HCT116 (cell line): ENCODE measurements at regions not wholly inside any gene's neighbourhood (a gene's known extent, or its start where the extent isn't known, plus 50 kb on each side); places are given as distances from the start of the nearest gene placed in this dataset.

ENCODE experiments used
- ATAC-seq: fragments of 200-7000 bp; cut with Tn5 transposase; 2 replicates; pipeline ENCODE4 v1.9.1; 2020; ENCODE audit warnings: mild to moderate bottlenecking, moderate library complexity
- BruUV-seq: library from RNA; stranded (reverse); fragments of 400-500 nt; replicated peaks from 2 replicates; lab custom pipeline; 2021; lab: Mats Ljungman, UMichigan
- CTCF ChIA-PET: fragments of 300-600 bp; sonication (Branson Sonifier 250); formaldehyde crosslinking; loops from one replicate; lab custom pipeline; 2021; ENCODE audit warnings: antibody characterized with exemption; lab: Charles Lee
- POLR2A ChIA-PET: fragments of 300-600, 350-600 bp; sonication (Branson Sonifier 250); formaldehyde crosslinking; loops from one replicate; lab custom pipeline; 2021; ENCODE audit warnings: antibody characterized with exemption; lab: Charles Lee
- RAD21 ChIA-PET, 2 experiments: fragments of 300-600 bp; sonication (Branson Sonifier 250); formaldehyde crosslinking; loops; one replicate each; lab custom pipeline; 2023; ENCODE audit warnings: low total read pairs in 2 of 2; ENCODE audit not compliant: uncharacterized antibody in 2 of 2, unreplicated experiment in 2 of 2, low non-redundant PET in 1 of 2; lab: Charles Lee
- DNase-seq: peaks from one replicate; pipeline ENCODE4 v3.0.0-alpha.2; 2010; ENCODE audit warnings: low read depth, low spot score
- H2AFZ ChIP-seq: fragments of 200-600 bp; shearing (Covaris generic), sonication (generic); 2 replicates; pipeline ENCODE4 v1.6.1; 2017; ENCODE audit warnings: low read depth, mixed run types, mixed read lengths, antibody characterized with exemption, low read length; ENCODE audit not compliant: poor library complexity, severe bottlenecking
- H3K27ac ChIP-seq: 2 replicates; pipeline ENCODE4 v1.5.1; 2012; ENCODE audit warnings: low read depth, low read length
- H3K27me3 ChIP-seq: fragments of 200-600 bp; sonication (generic); 2 replicates; pipeline ENCODE4 v1.6.1; 2016; ENCODE audit warnings: mixed run types, low read length, mixed read lengths; ENCODE audit not compliant: insufficient read depth
- H3K36me3 ChIP-seq, 2 experiments: fragments of 200-500 bp in 1 of 2; fragments of 200-600 bp in 1 of 2; sonication (Bioruptor generic) in 1 of 2; sonication (generic) in 1 of 2; 2 replicates each; pipeline versions ENCODE4 v1.5.1 to v1.6.1; 2014 to 2016; ENCODE audit warnings: low read length in 2 of 2, inconsistent platforms in 1 of 2, mixed read lengths in 1 of 2, mixed run types in 1 of 2; ENCODE audit not compliant: insufficient read depth in 2 of 2, control insufficient read depth in 1 of 2
- H3K4me1 ChIP-seq, 2 experiments: fragments of 200-600 bp in 1 of 2; sonication (generic) in 1 of 2; 2 replicates each; pipeline versions ENCODE4 v1.5.1 to v1.6.1; 2012 to 2017; ENCODE audit warnings: low read length in 2 of 2, inconsistent platforms in 1 of 2, mild to moderate bottlenecking in 1 of 2, mixed read lengths in 1 of 2, mixed run types in 1 of 2, moderate library complexity in 1 of 2; ENCODE audit not compliant: insufficient read depth in 2 of 2, control insufficient read depth in 1 of 2
- H3K4me2 ChIP-seq: fragments of 200-600 bp; sonication (generic); 2 replicates; pipeline ENCODE4 v1.6.1; 2017; ENCODE audit warnings: mixed run types, low read length, mixed read lengths
- H3K4me3 ChIP-seq, 2 experiments: fragments of 200-600 bp in 1 of 2; sonication (generic) in 1 of 2; replicated peaks in 1 of 2; 2 replicates each; pipeline ENCODE4 v1.5.1; 2011 to 2016; ENCODE audit warnings: low read length in 2 of 2, control low read depth in 1 of 2, low read depth in 1 of 2, mild to moderate bottlenecking in 1 of 2, mixed read lengths in 1 of 2, mixed run types in 1 of 2
- H3K79me2 ChIP-seq: fragments of 200-600 bp; sonication (generic); 2 replicates; pipeline ENCODE4 v1.6.1; 2017; ENCODE audit warnings: mild to moderate bottlenecking, mixed run types, low read length, moderate library complexity, mixed read lengths; ENCODE audit not compliant: insufficient read depth
- H3K9ac ChIP-seq: fragments of 200-600 bp; sonication (generic); 2 replicates; pipeline ENCODE4 v1.6.1; 2016; ENCODE audit warnings: low read length, mixed read lengths
- H3K9me2 ChIP-seq: fragments of 200-600 bp; sonication (generic), shearing (Covaris generic); 2 replicates; pipeline ENCODE4 v1.6.1; 2017; ENCODE audit warnings: mixed run types, mild to moderate bottlenecking, moderate library complexity; ENCODE audit not compliant: insufficient read depth
- H3K9me3 ChIP-seq, 2 experiments: fragments of 200-500 bp in 1 of 2; fragments of 200-600 bp in 1 of 2; sonication (Bioruptor generic) in 1 of 2; sonication (generic) in 1 of 2; 2 replicates each; pipeline ENCODE4 v1.6.1; 2014 to 2017; ENCODE audit warnings: low read length in 2 of 2, mixed read lengths in 2 of 2, inconsistent platforms in 1 of 2, low read depth in 1 of 2, mild to moderate bottlenecking in 1 of 2, mixed run types in 1 of 2, moderate library complexity in 1 of 2; ENCODE audit not compliant: control insufficient read depth in 1 of 2, insufficient read depth in 1 of 2
- H4K20me1 ChIP-seq: fragments of 200-600 bp; sonication (generic), shearing (Covaris generic); 2 replicates; pipeline ENCODE4 v1.6.1; 2017; ENCODE audit warnings: mixed run types, mild to moderate bottlenecking, moderate library complexity; ENCODE audit not compliant: insufficient read depth
- CBX3 ChIP-seq: IDR thresholded peaks from 2 replicates; pipeline ENCODE4 v1.6.1; 2012; ENCODE audit warnings: low read depth
- CTCF ChIP-seq, 3 experiments: fragments of 200-600 bp in 1 of 3; sonication (generic) in 1 of 3; IDR thresholded peaks in 2 of 3; conservative IDR thresholded peaks in 1 of 3; 2 replicates each; pipeline ENCODE4 v1.5.1; 2012 to 2017; ENCODE audit warnings: low read depth in 2 of 3, low read length in 2 of 3, antibody characterized with exemption in 1 of 3, borderline replicate concordance in 1 of 3, control low read depth in 1 of 3, mild to moderate bottlenecking in 1 of 3, mixed read lengths in 1 of 3, mixed run types in 1 of 3, moderate library complexity in 1 of 3; ENCODE audit not compliant: insufficient read depth in 1 of 3
- ELF1 ChIP-seq: IDR thresholded peaks from 2 replicates; pipeline ENCODE4 v1.6.1; 2012; ENCODE audit warnings: low read depth, borderline replicate concordance
- EZH2 ChIP-seq: fragments of 200-600 bp; sonication (generic); IDR thresholded peaks from 2 replicates; pipeline ENCODE4 v1.6.1; 2017; ENCODE audit warnings: antibody characterized with exemption, mixed run types
- EZH2phosphoT487 ChIP-seq: fragments of 200-600 bp; IDR thresholded peaks from 2 replicates; pipeline ENCODE4 v1.6.1; 2018; ENCODE audit warnings: antibody characterized with exemption, borderline replicate concordance
- FOSL1 ChIP-seq: IDR thresholded peaks from 2 replicates; pipeline ENCODE4 v1.6.1; 2012; ENCODE audit warnings: low read depth
- MAX ChIP-seq: IDR thresholded peaks from 2 replicates; pipeline ENCODE4 v1.6.1; 2012
- POLR2A ChIP-seq: IDR thresholded peaks from 2 replicates; pipeline ENCODE4 v1.7.0; 2011; ENCODE audit warnings: borderline replicate concordance; ENCODE audit not compliant: insufficient read depth, insufficient read length; ENCODE audit errors: extremely low read depth
- SIN3A ChIP-seq: IDR thresholded peaks from 2 replicates; pipeline ENCODE4 v1.6.1; 2012; ENCODE audit warnings: low read depth
- SP1 ChIP-seq: IDR thresholded peaks from 2 replicates; pipeline ENCODE4 v1.6.1; 2012; ENCODE audit warnings: low read depth
- SRF ChIP-seq: IDR thresholded peaks from 2 replicates; pipeline ENCODE4 v1.6.1; 2012; ENCODE audit warnings: low read depth
- TCF7L2 ChIP-seq: IDR thresholded peaks from 2 replicates; pipeline ENCODE4 v1.7.0; 2011; ENCODE audit warnings: borderline replicate concordance, inconsistent platforms; ENCODE audit not compliant: insufficient read depth, insufficient read length; ENCODE audit errors: extremely low read depth
- YY1 ChIP-seq: IDR thresholded peaks from 2 replicates; pipeline ENCODE4 v1.6.1; 2011; ENCODE audit warnings: low read length, low read depth, moderate library complexity, mild to moderate bottlenecking; ENCODE audit not compliant: insufficient replicate concordance; ENCODE audit errors: extremely low read depth
- ZNF274 ChIP-seq: fragments of 200-500 bp; sonication (Bioruptor generic); IDR thresholded peaks from 2 replicates; pipeline ENCODE4 v1.6.1; 2014; ENCODE audit warnings: mild to moderate bottlenecking, low read depth, low read length, inconsistent platforms
- intact Hi-C: fragments of 100-400 bp; cut with micrococcal nuclease; formaldehyde crosslinking; loops from 2 replicates; pipeline ENCODE4 v1.10.0; 2022
- TF ChIP-seq, protein P1 (sequence below): IDR thresholded peaks from 2 replicates; pipeline ENCODE4 v1.6.1; 2012; ENCODE audit warnings: low read depth
- TF ChIP-seq, protein P2 (sequence below): IDR thresholded peaks from 2 replicates; pipeline ENCODE4 v1.6.1; 2012

GRCh38 chr11:115682888-115683287, 178.7 kb upstream of the CADM1 start:
- ChIA-PET RAD21 (no interaction called here), POLR2A (no interaction called here), CTCF (no interaction called here)
- BruUV-seq = no TSS peak
- DNase-seq = no peak
- H3K36me3 ChIP-seq = no peaks in the 10 kb centered on the region
- H3K79me2 ChIP-seq = no peaks in the 10 kb centered on the region
- no peak overlapping the region for H3K4me2 ChIP-seq
- no peaks in the 10 kb centered on the region for H3K9me2 ChIP-seq
- TF ChIP-seq EZH2 (no peak), TCF7L2 (no peak), ELF1 (no peak), SP1 (no peak), ZNF274 (no peak), YY1 (no peak), SRF (no peak), POLR2A (no peak), EZH2phosphoT487 (no peak), SIN3A (no peak), CBX3 (no peak), FOSL1 (no peak), CTCF (IDR thresholded peaks at IDR 0.05 in 2 of 3, conservative IDR thresholded peaks at IDR 0.05 in 1 of 3; ENCODE audit: borderline replicate concordance in 1 of 3, insufficient read depth in 1 of 3, low read depth in 2 of 3, low read length in 2 of 3) (no peak), MAX (no peak)
- TF ChIP-seq, protein P1, sequence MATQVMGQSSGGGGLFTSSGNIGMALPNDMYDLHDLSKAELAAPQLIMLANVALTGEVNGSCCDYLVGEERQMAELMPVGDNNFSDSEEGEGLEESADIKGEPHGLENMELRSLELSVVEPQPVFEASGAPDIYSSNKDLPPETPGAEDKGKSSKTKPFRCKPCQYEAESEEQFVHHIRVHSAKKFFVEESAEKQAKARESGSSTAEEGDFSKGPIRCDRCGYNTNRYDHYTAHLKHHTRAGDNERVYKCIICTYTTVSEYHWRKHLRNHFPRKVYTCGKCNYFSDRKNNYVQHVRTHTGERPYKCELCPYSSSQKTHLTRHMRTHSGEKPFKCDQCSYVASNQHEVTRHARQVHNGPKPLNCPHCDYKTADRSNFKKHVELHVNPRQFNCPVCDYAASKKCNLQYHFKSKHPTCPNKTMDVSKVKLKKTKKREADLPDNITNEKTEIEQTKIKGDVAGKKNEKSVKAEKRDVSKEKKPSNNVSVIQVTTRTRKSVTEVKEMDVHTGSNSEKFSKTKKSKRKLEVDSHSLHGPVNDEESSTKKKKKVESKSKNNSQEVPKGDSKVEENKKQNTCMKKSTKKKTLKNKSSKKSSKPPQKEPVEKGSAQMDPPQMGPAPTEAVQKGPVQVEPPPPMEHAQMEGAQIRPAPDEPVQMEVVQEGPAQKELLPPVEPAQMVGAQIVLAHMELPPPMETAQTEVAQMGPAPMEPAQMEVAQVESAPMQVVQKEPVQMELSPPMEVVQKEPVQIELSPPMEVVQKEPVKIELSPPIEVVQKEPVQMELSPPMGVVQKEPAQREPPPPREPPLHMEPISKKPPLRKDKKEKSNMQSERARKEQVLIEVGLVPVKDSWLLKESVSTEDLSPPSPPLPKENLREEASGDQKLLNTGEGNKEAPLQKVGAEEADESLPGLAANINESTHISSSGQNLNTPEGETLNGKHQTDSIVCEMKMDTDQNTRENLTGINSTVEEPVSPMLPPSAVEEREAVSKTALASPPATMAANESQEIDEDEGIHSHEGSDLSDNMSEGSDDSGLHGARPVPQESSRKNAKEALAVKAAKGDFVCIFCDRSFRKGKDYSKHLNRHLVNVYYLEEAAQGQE = no peak
- TF ChIP-seq, protein P2, sequence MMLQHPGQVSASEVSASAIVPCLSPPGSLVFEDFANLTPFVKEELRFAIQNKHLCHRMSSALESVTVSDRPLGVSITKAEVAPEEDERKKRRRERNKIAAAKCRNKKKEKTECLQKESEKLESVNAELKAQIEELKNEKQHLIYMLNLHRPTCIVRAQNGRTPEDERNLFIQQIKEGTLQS = no peak
- H4K20me1 ChIP-seq = no peaks in the 10 kb centered on the region
- peaks cover 0 to 4% of the 10 kb centered on the region in 2 experiments; a peak in 2 of 4 replicates for H3K9me3 ChIP-seq
- H2AFZ ChIP-seq = no peak overlapping the region
- ATAC-seq = no peak
- no peak overlapping the region for H3K4me3 ChIP-seq
- no peaks in the 10 kb centered on the region for H3K4me1 ChIP-seq
- H3K27ac ChIP-seq = no peak overlapping the region
- H3K27me3 ChIP-seq = no peaks in the 10 kb centered on the region
- intact Hi-C loops = no loop called here
- no peak overlapping the region for H3K9ac ChIP-seq
